Nephron (organoid): ENCODE measurements at regions not wholly inside any gene's neighbourhood (a gene's known extent, or its start where the extent isn't known, plus 50 kb on each side); places are given as distances from the start of the nearest gene placed in this dataset.

Experiments
- H3K27ac Mint-ChIP-seq, 3 experiments: 2 replicates each; pipeline ENCODE4 v1.8.0; 2020; ENCODE audit warnings: mixed read lengths in 3 of 3, mild to moderate bottlenecking in 2 of 3, moderate library complexity in 1 of 3
- H3K27me3 Mint-ChIP-seq: 2 replicates; pipeline ENCODE4 v1.8.0; 2021; ENCODE audit warnings: low read depth, mild to moderate bottlenecking, moderate library complexity, mixed read lengths
- H3K36me3 Mint-ChIP-seq: 2 replicates; pipeline ENCODE4 v1.8.0; 2020; ENCODE audit warnings: low read depth, mixed read lengths
- H3K4me1 Mint-ChIP-seq: 2 replicates; pipeline ENCODE4 v1.8.0; 2020; ENCODE audit warnings: mixed read lengths
- H3K4me3 Mint-ChIP-seq, 3 experiments: 2 replicates each; pipeline ENCODE4 v1.8.0; 2020; ENCODE audit warnings: mild to moderate bottlenecking in 3 of 3, mixed read lengths in 3 of 3, moderate library complexity in 2 of 3
- H3K9me3 Mint-ChIP-seq: 2 replicates; pipeline ENCODE4 v1.8.0; 2020; ENCODE audit warnings: mixed read lengths
- TF ChIP-seq, protein P1 (sequence below), 3 experiments: fragments of 200-600 bp; sonication (generic); IDR thresholded peaks; one replicate each; pipeline ENCODE4 v1.5.0; 2021; ENCODE audit warnings: antibody characterized with exemption in 3 of 3; ENCODE audit not compliant: unreplicated experiment in 3 of 3

- Mint-ChIP-seq H3K9me3 (no peaks in the 10 kb centered on the region), H3K4me3 (no peak overlapping the region), H3K27ac (no peak overlapping the region), H3K36me3 (no peaks in the 10 kb centered on the region), H3K27me3 (no peaks in the 10 kb centered on the region), H3K4me1 (no peaks in the 10 kb centered on the region)
- TF ChIP-seq, protein P1, sequence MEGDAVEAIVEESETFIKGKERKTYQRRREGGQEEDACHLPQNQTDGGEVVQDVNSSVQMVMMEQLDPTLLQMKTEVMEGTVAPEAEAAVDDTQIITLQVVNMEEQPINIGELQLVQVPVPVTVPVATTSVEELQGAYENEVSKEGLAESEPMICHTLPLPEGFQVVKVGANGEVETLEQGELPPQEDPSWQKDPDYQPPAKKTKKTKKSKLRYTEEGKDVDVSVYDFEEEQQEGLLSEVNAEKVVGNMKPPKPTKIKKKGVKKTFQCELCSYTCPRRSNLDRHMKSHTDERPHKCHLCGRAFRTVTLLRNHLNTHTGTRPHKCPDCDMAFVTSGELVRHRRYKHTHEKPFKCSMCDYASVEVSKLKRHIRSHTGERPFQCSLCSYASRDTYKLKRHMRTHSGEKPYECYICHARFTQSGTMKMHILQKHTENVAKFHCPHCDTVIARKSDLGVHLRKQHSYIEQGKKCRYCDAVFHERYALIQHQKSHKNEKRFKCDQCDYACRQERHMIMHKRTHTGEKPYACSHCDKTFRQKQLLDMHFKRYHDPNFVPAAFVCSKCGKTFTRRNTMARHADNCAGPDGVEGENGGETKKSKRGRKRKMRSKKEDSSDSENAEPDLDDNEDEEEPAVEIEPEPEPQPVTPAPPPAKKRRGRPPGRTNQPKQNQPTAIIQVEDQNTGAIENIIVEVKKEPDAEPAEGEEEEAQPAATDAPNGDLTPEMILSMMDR (IDR thresholded peaks at IDR 0.05; ENCODE audit: unreplicated experiment in 3 of 3), result no peak
These were observed 2255.6 kb upstream of the PCDH20 start for GRCh38 chr13:63671296-63671695.

DNA sequence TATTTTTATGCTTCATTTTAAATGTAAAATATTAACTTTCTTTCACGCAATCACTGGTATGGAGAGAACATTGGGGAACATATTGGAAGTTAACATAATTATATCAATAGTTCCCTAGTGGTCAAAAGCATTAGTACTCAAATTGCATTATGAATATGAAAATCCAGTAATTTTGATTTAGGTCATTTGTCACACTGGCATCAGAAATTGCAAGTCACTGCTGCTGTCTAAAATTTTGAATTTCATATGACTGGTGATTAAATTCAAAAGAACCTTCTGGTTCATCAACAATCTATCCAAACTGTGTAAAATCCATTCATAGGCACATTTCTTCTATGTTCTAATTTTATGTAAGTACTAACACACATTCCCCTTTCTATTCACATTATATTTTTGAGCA is 2235.7 kb upstream of the PCDH20 start:
- Mint-ChIP-seq H3K36me3 (no peaks in the 10 kb centered on the region), H3K4me3 (no peak overlapping the region), H3K27ac (no peak overlapping the region), H3K4me1 (no peaks in the 10 kb centered on the region), H3K9me3 (no peaks in the 10 kb centered on the region), H3K27me3 (no peaks in the 10 kb centered on the region)
- TF ChIP-seq, protein P1 (IDR thresholded peaks at IDR 0.05; ENCODE audit: unreplicated experiment in 3 of 3), result no peak

- no peak overlapping the region for H3K4me3 Mint-ChIP-seq
- TF ChIP-seq, protein P1 (IDR thresholded peaks at IDR 0.05; ENCODE audit: unreplicated experiment in 3 of 3), result no peak
- no peaks in the 10 kb centered on the region for H3K9me3 Mint-ChIP-seq
- H3K27me3 Mint-ChIP-seq, result no peaks in the 10 kb centered on the region
- H3K4me1 Mint-ChIP-seq, result no peaks in the 10 kb centered on the region
- H3K27ac Mint-ChIP-seq, result no peak overlapping the region
- H3K36me3 Mint-ChIP-seq, result no peaks in the 10 kb centered on the region
These were observed 2227.9 kb upstream of the PCDH20 start for GRCh38 chr13:63643543-63643942.

DNA sequence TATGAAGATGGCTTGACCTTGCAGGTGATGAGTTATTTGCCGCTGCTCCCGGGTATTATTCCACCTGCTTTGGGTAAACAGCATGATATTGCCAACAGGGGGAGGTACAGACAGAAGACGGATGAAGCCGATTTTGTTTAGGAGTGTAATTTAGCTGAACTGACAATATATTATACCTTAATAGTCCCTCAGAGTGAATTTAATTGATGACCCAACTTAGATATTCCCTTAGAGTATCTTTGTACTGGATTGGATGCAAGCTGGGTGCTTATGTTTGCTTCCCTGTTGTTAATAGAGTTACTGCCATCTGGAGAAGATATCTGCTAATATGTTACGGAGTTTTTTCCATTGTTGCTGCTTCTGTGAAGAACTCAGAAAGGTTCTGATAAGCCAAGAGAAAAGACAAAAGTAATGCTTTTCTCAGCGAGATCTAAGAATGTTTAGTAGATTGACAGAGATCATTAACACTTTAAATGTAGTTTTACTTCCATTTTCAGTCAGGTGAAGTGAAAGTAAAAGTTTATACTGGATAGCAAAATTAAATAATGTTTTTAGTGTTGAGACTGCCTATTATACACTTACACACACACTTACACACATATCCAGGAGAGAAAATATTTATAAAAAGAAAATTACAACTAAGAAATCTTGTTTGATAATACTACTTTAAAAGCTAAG is 2220.8 kb upstream of the PCDH20 start:
- no peaks in the 10 kb centered on the region for H3K4me1 Mint-ChIP-seq
- TF ChIP-seq, protein P1 (IDR thresholded peaks at IDR 0.05; ENCODE audit: unreplicated experiment in 3 of 3), result no peak
- no peak overlapping the region for H3K27ac Mint-ChIP-seq
- no peaks in the 10 kb centered on the region for H3K27me3 Mint-ChIP-seq
- H3K4me3 Mint-ChIP-seq, result peak overlapping the region in 1 of 3 experiments; percentile 18
- no peaks in the 10 kb centered on the region for H3K36me3 Mint-ChIP-seq
- no peaks in the 10 kb centered on the region for H3K9me3 Mint-ChIP-seq

GRCh38 chr13:63632321-63632720 is 2216.7 kb upstream of the PCDH20 start:
- Mint-ChIP-seq H3K27ac (no peak overlapping the region), H3K4me1 (no peaks in the 10 kb centered on the region), H3K4me3 (no peak overlapping the region), H3K9me3 (no peaks in the 10 kb centered on the region), H3K27me3 (no peaks in the 10 kb centered on the region), H3K36me3 (no peaks in the 10 kb centered on the region)
- TF ChIP-seq, protein P1 (IDR thresholded peaks at IDR 0.05; ENCODE audit: unreplicated experiment in 3 of 3), result no peak

DNA sequence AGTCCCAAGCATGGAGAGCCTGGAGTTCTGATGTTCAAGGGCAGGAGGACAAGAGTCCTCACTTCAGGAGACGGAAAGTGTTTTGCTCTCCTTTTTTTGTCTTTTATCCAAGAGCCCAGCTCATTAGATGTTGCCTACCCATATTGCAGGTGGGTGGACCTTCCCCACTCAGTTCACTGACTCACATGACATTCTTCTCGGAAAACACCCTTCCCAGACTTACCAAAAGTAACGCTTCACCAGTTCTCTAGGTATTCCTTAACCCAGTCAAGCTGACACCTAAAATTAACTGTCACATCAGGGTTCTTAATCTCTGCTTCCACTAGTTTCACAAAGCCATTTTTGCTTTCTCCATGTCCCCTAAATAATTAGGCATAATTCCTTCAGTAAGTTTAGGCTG is 2215.4 kb upstream of the PCDH20 start:
- Mint-ChIP-seq H3K4me1 (no peaks in the 10 kb centered on the region), H3K36me3 (no peaks in the 10 kb centered on the region), H3K27me3 (no peaks in the 10 kb centered on the region), H3K9me3 (no peaks in the 10 kb centered on the region), H3K27ac (no peak overlapping the region), H3K4me3 (no peak overlapping the region)
- TF ChIP-seq, protein P1 (IDR thresholded peaks at IDR 0.05; ENCODE audit: unreplicated experiment in 3 of 3), result no peak
